NB4 (cell line): ENCODE measurements at regions not wholly inside any gene's neighbourhood (a gene's known extent, or its start where the extent isn't known, plus 50 kb on each side); places are given as distances from the start of the nearest gene placed in this dataset.

Source experiments
- DNase-seq: peaks from one replicate; pipeline ENCODE4 v3.0.0; 2010; ENCODE audit warnings: low read depth
- H3K4me3 ChIP-seq: one replicate; pipeline ENCODE4 v1.5.1; 2011; ENCODE audit warnings: mild to moderate bottlenecking, low read depth, low read length, moderate library complexity
- MYC ChIP-seq: IDR thresholded peaks from 2 replicates; pipeline ENCODE4 v1.6.1; 2011; ENCODE audit warnings: low read depth, low read length
- POLR2A ChIP-seq: IDR thresholded peaks from 2 replicates; pipeline ENCODE4 v1.6.1; 2011; ENCODE audit warnings: mild to moderate bottlenecking; ENCODE audit not compliant: insufficient read length; ENCODE audit errors: extremely low read depth
- TF ChIP-seq, protein P1 (sequence below): IDR thresholded peaks from 2 replicates; pipeline ENCODE4 v1.6.1; 2011; ENCODE audit warnings: low read depth, low read length
- TF ChIP-seq, protein P2 (sequence below): IDR thresholded peaks from one replicate; pipeline ENCODE4 v1.5.1; 2012; ENCODE audit warnings: low read depth, low read length

DNA sequence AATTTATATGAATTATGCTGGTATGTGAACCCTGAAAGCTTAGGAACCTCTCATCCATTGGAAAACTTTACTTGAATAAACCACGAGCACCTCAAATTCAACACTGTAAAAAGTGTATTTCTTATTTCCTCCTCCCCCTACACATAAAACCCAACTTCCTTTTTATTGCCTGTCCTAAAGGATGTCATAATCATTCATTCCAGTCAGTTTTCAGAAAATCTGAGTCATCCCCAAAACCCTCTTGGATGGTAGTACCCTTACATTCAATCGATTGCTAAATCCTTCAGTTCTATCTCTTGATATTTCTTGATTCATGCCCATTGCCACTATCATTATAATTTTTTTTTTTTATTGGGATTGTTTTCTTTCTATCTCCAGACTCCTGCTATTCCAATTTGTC, 91.1 kb upstream of the ATP8A1 start:
- TF ChIP-seq MYC (no peak), POLR2A (no peak)
- TF ChIP-seq, protein P1, sequence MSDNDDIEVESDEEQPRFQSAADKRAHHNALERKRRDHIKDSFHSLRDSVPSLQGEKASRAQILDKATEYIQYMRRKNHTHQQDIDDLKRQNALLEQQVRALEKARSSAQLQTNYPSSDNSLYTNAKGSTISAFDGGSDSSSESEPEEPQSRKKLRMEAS: no peak
- TF ChIP-seq, protein P2, sequence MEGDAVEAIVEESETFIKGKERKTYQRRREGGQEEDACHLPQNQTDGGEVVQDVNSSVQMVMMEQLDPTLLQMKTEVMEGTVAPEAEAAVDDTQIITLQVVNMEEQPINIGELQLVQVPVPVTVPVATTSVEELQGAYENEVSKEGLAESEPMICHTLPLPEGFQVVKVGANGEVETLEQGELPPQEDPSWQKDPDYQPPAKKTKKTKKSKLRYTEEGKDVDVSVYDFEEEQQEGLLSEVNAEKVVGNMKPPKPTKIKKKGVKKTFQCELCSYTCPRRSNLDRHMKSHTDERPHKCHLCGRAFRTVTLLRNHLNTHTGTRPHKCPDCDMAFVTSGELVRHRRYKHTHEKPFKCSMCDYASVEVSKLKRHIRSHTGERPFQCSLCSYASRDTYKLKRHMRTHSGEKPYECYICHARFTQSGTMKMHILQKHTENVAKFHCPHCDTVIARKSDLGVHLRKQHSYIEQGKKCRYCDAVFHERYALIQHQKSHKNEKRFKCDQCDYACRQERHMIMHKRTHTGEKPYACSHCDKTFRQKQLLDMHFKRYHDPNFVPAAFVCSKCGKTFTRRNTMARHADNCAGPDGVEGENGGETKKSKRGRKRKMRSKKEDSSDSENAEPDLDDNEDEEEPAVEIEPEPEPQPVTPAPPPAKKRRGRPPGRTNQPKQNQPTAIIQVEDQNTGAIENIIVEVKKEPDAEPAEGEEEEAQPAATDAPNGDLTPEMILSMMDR: no peak
- peak; percentile 28 for DNase-seq
- no peak overlapping the region for H3K4me3 ChIP-seq

DNA sequence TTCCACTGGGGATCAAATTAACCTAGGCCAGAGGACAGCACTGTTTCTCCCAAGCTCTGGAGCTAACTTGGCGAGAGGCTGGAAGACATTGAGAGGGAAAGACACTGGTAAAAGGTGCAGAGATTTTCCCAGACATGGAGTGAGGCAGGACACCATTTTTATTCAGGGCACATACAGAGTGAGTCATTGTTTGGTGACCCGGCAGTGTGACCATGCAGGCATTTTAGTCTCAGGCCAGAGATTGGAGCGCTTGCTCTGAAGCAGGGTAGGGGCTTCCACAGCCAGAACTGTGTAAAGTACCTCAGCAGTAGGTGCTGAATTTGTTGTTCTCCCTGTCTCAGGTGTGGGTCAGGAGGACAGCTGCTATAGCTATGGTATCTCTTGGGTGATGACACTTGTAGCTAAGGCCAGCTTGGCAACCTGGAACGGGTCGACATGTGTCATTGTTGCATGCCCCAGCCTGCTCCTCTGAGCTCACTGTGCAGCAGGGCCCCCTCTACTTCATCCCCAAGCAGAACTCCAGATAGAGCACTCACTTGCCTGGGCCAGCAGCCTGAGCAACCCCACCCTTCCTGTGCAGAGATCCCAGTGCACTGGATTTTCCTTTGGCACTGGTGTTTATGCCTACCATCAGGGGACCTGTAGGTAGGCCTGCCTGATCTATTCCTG, 79.8 kb upstream of the ATP8A1 start:
- TF ChIP-seq, protein P2: no peak
- no peak for TF ChIP-seq MYC
- TF ChIP-seq, protein P1: no peak
- TF ChIP-seq POLR2A: no peak
- no peak for DNase-seq
- no peak overlapping the region for H3K4me3 ChIP-seq

DNA sequence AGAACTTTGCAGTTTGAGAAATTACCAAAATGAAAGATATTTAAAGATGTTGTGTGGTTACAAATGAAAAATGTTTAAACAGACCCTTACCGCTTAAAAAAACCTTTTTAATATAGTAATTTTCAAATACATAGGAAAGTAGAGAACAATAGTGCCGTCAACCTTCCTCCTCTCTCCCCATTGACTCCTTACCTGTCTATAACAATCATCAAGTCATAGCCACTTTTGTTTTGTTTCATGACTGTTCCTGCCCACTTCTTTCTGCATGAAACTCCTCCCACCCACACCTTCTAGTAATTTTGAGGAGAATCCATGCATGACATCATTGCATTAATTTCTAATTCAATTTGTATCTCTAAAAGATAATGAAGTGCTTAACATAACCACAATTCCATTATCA, 76.5 kb upstream of the ATP8A1 start:
- H3K4me3 ChIP-seq: no peak overlapping the region
- TF ChIP-seq POLR2A: no peak
- no peak for DNase-seq

DNA sequence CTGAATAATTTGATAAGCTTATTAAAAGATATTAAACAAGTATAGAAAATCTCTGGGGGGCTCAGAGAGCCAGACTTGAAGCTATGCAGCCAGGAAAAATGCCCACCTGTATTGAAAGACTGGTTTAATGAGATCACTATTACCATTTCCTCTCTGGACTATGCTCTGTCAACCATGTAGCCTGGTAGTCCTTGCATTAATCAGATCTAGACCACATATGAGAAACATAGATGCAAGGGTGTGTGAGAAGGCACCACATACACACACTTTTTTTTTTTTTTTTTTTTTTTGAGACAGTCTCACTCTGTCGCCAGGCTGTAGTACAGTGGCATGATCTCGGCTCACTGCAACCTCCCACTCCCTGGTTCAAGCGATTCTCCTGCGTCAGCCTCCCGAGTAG, 75.9 kb upstream of the ATP8A1 start:
- no peak overlapping the region for H3K4me3 ChIP-seq
- TF ChIP-seq POLR2A: no peak
- no peak for DNase-seq

DNA sequence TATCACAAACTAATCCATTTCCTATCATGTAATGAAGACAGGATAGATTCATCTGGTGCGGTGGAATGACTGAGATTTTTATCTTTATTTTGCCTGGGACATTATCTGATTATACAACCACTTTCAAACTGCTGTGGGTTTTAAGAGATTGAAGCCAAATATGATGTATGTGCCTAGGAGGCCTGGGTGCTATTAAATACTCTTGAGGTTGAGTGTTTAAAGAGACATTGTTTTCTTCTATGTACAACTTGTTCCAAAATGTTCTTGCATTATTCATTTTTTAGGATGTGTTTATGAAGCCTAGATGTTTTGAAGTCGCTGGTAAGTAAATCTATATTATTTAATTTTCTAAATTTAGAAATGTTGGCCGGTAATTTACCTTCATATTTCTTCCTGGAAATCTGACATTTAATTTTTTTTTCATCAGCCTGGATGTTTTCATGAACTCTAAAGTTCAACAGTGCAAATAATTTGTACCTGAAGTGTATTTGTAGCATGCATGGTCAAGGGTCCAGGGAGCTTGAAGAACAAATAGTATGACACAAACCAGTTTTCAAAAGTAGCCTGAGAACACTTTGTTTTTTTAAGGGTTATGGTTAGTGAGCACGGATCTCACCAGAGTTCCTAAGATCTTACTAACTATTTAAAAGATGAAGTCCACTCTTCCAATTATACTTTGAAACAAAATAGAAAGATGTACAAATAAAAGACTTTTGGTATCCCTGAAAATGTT, 72.8 kb upstream of the ATP8A1 start:
- DNase-seq: no peak
- H3K4me3 ChIP-seq: no peak overlapping the region
- TF ChIP-seq, protein P2: no peak
- no peak for TF ChIP-seq MYC
- no peak for TF ChIP-seq POLR2A
- TF ChIP-seq, protein P1: no peak

DNA sequence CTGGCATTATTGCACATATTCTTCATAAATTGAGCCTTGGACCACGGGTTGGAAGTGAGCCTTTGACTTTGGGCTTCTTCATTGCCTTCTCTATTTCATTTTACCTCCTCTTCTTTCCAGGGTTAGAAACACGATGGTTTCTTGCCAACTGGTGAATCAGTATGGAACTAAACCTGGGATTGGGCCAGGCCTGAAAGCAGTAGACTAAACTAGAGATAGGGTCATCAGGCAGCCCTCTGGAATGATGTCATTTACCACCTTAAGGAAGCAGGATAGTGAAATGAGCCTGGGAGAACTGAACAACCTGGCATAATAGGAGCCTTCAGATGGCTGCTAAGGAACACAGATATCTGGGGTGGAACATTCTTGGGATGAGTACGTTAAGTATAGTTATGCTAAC, 67.5 kb upstream of the ATP8A1 start:
- DNase-seq: no peak
- H3K4me3 ChIP-seq: no peak overlapping the region
- no peak for TF ChIP-seq MYC

DNA sequence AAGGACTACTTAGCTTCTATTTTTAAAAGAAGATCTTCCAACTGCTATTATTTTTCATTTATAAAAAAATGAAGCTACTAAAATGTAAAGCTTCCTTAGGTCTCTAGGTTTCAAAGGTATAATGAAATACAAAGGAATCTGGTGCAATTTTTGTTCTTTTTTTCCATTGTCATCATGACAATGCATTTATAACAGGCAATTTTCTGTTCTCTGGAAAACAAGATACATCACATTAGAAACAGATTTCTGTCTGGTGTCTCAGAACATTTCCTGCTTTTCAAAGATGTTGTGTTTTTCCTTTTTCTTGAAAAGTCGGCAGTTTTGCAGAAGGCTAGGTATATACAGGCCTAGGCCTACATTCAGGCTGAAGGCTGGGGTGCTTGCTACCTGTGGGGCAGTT, 63.6 kb upstream of the ATP8A1 start:
- H3K4me3 ChIP-seq: no peak overlapping the region
- TF ChIP-seq, protein P1: no peak
- no peak for TF ChIP-seq POLR2A
- TF ChIP-seq, protein P2: no peak
- TF ChIP-seq MYC: no peak
- DNase-seq: no peak
